Thoracic aorta (tissue), 2 donors: ENCODE measurements at regions not wholly inside any gene's neighbourhood (a gene's known extent, or its start where the extent isn't known, plus 50 kb on each side); places are given as distances from the start of the nearest gene placed in this dataset.

Experiments used
- ATAC-seq: fragments of 150-250 bp; one replicate; pipeline ENCODE4 v1.8.0; 2017; ENCODE audit warnings: low read depth; ENCODE audit not compliant: insufficient number of reproducible peaks, low FRiP score
- DNase-seq: peaks from one replicate; pipeline ENCODE4 v3.0.0-alpha.2; 2020; ENCODE audit warnings: low spot score
- H3K27ac ChIP-seq, 2 donors: fragments of 200-600 bp; sonication (generic); 1 replicate in 1 of 2; 2 replicates in 1 of 2; pipeline ENCODE4 v1.5.1; 2016; ENCODE audit warnings: mild to moderate bottlenecking in 2 of 2, moderate library complexity in 2 of 2
- H3K27me3 ChIP-seq: fragments of 200-600 bp; sonication (generic); replicated peaks from 2 replicates; pipeline ENCODE4 v1.6.0; 2016; ENCODE audit warnings: mild to moderate bottlenecking; ENCODE audit not compliant: insufficient read depth
- H3K36me3 ChIP-seq: fragments of 200-600 bp; sonication (generic); one replicate; pipeline ENCODE4 v1.5.1; 2016
- H3K4me1 ChIP-seq, 2 donors: fragments of 200-600 bp; sonication (generic); 1 replicate in 1 of 2; 2 replicates in 1 of 2; pipeline versions ENCODE4 v1.5.1 to v1.6.0; 2016; ENCODE audit warnings: low read depth in 2 of 2, mild to moderate bottlenecking in 1 of 2; ENCODE audit not compliant: control insufficient read depth in 1 of 2
- H3K4me3 ChIP-seq: fragments of 200-600 bp; sonication (generic); 2 replicates; pipeline ENCODE4 v1.5.1; 2016; ENCODE audit warnings: mild to moderate bottlenecking
- H3K9me3 ChIP-seq: fragments of 200-600 bp; sonication (generic); 2 replicates; pipeline ENCODE4 v1.5.1; 2016
- TF ChIP-seq, protein P1 (sequence below): fragments of 200-600 bp; sonication (generic); IDR thresholded peaks from one replicate; pipeline ENCODE4 v1.5.1; 2019; ENCODE audit warnings: antibody characterized with exemption

DNA sequence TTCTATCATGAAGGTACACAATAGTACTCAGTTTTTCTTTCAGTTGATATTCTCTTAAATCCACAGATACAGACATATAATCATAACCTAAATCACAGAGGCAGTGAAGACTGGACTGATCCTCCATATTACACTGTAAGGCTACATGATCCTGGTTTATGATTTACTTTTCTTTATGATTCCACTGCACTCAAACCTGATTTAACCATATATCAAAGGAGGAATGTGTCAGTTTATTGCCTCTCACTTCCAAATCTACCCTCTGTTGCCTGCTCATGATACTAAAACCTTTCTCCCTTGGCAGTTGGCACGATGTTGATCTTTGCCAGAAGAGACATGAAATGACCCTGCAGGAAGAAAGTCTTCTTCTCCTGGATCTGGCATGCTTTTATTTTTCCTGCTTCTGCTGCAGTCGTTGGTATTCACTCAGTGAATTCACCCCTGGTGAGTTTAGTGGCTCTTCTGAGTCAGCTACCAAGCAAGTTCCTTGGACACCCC, 426.4 kb downstream of the MBD2 start:
- TF ChIP-seq, protein P1, sequence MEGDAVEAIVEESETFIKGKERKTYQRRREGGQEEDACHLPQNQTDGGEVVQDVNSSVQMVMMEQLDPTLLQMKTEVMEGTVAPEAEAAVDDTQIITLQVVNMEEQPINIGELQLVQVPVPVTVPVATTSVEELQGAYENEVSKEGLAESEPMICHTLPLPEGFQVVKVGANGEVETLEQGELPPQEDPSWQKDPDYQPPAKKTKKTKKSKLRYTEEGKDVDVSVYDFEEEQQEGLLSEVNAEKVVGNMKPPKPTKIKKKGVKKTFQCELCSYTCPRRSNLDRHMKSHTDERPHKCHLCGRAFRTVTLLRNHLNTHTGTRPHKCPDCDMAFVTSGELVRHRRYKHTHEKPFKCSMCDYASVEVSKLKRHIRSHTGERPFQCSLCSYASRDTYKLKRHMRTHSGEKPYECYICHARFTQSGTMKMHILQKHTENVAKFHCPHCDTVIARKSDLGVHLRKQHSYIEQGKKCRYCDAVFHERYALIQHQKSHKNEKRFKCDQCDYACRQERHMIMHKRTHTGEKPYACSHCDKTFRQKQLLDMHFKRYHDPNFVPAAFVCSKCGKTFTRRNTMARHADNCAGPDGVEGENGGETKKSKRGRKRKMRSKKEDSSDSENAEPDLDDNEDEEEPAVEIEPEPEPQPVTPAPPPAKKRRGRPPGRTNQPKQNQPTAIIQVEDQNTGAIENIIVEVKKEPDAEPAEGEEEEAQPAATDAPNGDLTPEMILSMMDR = no peak
- H3K27me3 ChIP-seq = no peaks in the 10 kb centered on the region
- no peaks in the 10 kb centered on the region for H3K9me3 ChIP-seq
- ATAC-seq = no peak
- no peaks in the 10 kb centered on the region for H3K36me3 ChIP-seq
- H3K27ac ChIP-seq = no peak overlapping the region
- H3K4me1 ChIP-seq = no peaks in the 10 kb centered on the region
- no peak overlapping the region for H3K4me3 ChIP-seq
- no peak for DNase-seq

DNA sequence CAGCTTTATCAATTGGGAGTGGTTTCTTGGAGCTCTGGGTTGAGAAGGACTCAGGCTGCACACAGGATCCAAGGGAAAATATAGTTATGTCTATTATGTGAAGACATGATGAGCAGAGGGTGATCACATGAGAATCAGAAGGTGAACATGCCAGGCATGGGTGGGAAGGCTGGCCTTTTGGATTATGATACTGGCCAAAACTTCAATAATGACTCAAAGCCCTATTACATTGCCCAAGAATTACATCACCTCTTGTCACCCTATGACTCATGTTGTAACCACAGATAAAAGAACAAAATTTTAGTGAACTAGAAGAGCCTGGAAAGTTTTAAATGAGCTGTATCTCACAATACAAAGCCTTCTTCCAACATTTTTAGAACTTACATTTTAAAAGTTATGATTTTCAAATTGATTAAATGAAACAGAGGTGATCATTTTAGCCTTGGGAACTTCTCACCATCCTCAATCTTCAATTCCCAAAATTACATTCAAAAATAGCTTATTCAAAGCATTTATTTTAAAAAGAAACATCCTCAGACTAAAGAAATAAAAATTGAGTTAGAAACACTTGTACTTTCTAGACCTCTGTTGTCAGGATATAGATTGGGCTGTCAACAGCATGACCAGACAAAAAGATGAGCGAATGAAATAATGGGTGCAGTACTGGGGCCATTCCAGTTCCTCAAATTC, 428.3 kb downstream of the MBD2 start:
- TF ChIP-seq, protein P1 = no peak
- Histone ChIP-seq H3K27me3 (no peaks in the 10 kb centered on the region), H3K4me1 (no peaks in the 10 kb centered on the region), H3K4me3 (no peak overlapping the region), H3K27ac (no peak overlapping the region), H3K36me3 (no peaks in the 10 kb centered on the region), H3K9me3 (no peaks in the 10 kb centered on the region)
- DNase-seq = no peak
- peak; percentile 65 for ATAC-seq

DNA sequence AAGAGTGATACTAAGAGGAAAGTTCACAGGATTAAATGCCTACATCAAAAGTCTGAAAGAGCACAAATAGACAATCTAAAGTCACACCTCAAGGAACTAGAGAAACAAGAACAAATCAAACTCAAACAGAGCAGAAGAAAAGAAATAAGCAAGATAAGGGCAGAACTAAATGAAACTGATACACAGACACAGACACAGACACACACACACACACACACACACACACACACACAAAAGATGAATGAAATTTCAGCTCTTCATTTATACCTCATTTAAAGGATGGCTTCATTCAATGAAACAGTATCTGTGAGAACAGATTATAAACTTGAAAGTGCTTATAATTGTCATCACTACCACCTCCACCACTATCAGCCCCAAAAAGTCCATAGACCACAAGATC, 428.9 kb downstream of the MBD2 start:
- no peak overlapping the region for H3K4me3 ChIP-seq
- no peaks in the 10 kb centered on the region for H3K9me3 ChIP-seq
- H3K27ac ChIP-seq = no peak overlapping the region
- ATAC-seq (no peak), DNase-seq (no peak)
- H3K4me1 ChIP-seq = no peaks in the 10 kb centered on the region
- H3K36me3 ChIP-seq = no peaks in the 10 kb centered on the region
- H3K27me3 ChIP-seq = no peaks in the 10 kb centered on the region
- TF ChIP-seq, protein P1 = no peak

DNA sequence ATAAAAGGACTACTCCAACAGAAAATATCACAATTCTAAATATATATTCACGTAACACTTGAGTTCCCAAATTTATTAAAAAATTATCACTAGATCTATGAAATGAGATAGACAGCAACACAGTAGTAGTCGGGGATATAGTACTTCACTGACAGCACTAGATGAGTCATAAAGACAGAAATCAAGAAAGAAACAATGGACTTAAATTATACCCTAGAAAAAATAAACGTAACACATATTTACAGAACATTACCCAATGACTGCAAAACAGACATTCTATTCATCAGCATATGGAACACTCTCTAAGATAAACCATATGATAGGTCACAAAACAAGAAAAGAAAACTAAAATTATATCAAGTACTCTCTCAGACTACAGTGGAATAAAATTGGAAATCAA, 429.4 kb downstream of the MBD2 start:
- no peak for ATAC-seq
- no peak overlapping the region for H3K27ac ChIP-seq
- TF ChIP-seq, protein P1 = no peak
- H3K4me3 ChIP-seq = no peak overlapping the region
- no peaks in the 10 kb centered on the region for H3K9me3 ChIP-seq
- no peaks in the 10 kb centered on the region for H3K27me3 ChIP-seq
- no peaks in the 10 kb centered on the region for H3K4me1 ChIP-seq
- no peak for DNase-seq
- H3K36me3 ChIP-seq = no peaks in the 10 kb centered on the region

DNA sequence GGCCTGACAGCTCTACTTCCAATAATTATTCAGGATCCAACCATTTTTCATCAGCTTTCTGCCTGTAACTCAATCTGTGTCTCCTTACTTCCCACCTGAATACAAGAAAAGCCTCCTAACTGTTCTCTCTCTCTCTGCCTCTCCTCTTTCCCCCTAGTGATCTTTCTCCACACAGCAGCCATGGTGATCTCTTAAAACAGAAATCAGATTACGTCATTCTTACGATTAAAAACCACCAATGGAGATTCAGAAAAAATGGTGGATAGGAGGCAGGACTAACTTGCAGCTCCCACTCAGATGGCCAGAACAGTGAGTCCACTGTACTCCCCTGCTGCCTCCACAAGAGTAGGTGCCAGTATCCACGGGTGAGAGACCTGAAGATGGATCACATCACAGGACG, 431.7 kb downstream of the MBD2 start:
- no peaks in the 10 kb centered on the region for H3K36me3 ChIP-seq
- no peak for ATAC-seq
- TF ChIP-seq, protein P1 = no peak
- H3K9me3 ChIP-seq = no peaks in the 10 kb centered on the region
- no peaks in the 10 kb centered on the region for H3K4me1 ChIP-seq
- no peak overlapping the region for H3K4me3 ChIP-seq
- DNase-seq = no peak
- H3K27me3 ChIP-seq = no peaks in the 10 kb centered on the region
- no peak overlapping the region for H3K27ac ChIP-seq
